Ectodermal cell (in vitro differentiated cells): ENCODE measurements at regions not wholly inside any gene's neighbourhood (a gene's known extent, or its start where the extent isn't known, plus 50 kb on each side); places are given as distances from the start of the nearest gene placed in this dataset.

Experiments used
- H3K27ac ChIP-seq: 2 replicates; pipeline ENCODE4 v1.7.0; 2013; ENCODE audit warnings: mild to moderate bottlenecking, low read depth, low read length; ENCODE audit not compliant: insufficient read depth, poor library complexity, severe bottlenecking
- H3K27me3 ChIP-seq: 2 replicates; pipeline ENCODE4 v1.7.0; 2013; ENCODE audit warnings: mild to moderate bottlenecking, low read length; ENCODE audit not compliant: insufficient read depth, control insufficient read depth, poor library complexity, severe bottlenecking
- H3K36me3 ChIP-seq: one replicate; pipeline ENCODE4 v1.7.0; 2013; ENCODE audit warnings: low read length; ENCODE audit not compliant: control insufficient read depth, insufficient read depth
- H3K4me1 ChIP-seq: one replicate; pipeline ENCODE4 v1.7.0; 2013; ENCODE audit warnings: low read length; ENCODE audit not compliant: control insufficient read depth, insufficient read depth
- H3K4me3 ChIP-seq: 2 replicates; pipeline ENCODE4 v1.7.0; 2013; ENCODE audit warnings: low read depth, low read length, control low read depth; ENCODE audit not compliant: insufficient read depth
- H3K9me3 ChIP-seq: 2 replicates; pipeline ENCODE4 v1.7.0; 2013; ENCODE audit warnings: mild to moderate bottlenecking, low read length, moderate library complexity; ENCODE audit not compliant: control insufficient read depth
- WGBS, 2 experiments: methylation state at CpG; one replicate each; pipeline ENCODE4 v1.1.7; 2013; ENCODE audit warnings: missing lambda C conversion rate in 2 of 2; 5-methylcytosine and 5-hydroxymethylcytosine counted together

GRCh38 chr9:7688626-7689025 is 111.0 kb downstream of the DMAC1 start:
- peaks cover 14% of the 10 kb centered on the region for H3K4me1 ChIP-seq
- no peaks in the 10 kb centered on the region for H3K9me3 ChIP-seq
- H3K27ac ChIP-seq, result no peak overlapping the region
- H3K4me3 ChIP-seq, result no peak overlapping the region
- H3K27me3 ChIP-seq, result no peaks in the 10 kb centered on the region
- H3K36me3 ChIP-seq, result no peaks in the 10 kb centered on the region
- 100% methylated on average over 1 of the region's 1 CpG for WGBS, 2 experiments

GRCh38 chr9:7676609-7677156 is 122.9 kb downstream of the DMAC1 start:
- Histone ChIP-seq H3K4me3 (no peak overlapping the region), H3K36me3 (no peaks in the 10 kb centered on the region), H3K27me3 (no peaks in the 10 kb centered on the region), H3K4me1 (no peaks in the 10 kb centered on the region), H3K27ac (no peak overlapping the region), H3K9me3 (no peaks in the 10 kb centered on the region)
- 87 to 91% methylated on average over 4 of the region's 4 CpGs for WGBS, 2 experiments

DNA sequence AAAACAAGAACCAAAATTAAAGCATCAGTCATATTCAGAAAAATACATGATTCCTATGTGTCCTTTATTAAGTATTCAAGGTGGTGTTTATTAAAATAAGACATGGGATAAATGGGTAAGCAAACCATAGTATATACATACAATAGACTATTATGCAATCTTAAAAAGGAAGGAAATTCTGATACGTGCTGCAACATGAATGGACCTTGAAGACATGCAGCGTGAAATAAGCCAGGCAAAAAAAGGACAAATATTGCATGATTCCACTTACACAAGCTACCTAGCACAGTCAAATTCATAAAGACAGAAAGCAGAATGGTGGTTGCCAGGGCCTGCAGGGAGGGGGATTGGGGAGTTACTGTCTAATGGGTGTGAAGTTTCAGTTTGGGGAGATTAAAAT is 127.7 kb downstream of the DMAC1 start:
- no peaks in the 10 kb centered on the region for H3K27me3 ChIP-seq
- 97 to 100% methylated on average over 2 of the region's 2 CpGs for WGBS, 2 experiments

GRCh38 chr9:7668541-7668940 is 131.0 kb downstream of the DMAC1 start:
- 85% methylated on average over 1 of the region's 1 CpG; no CpG with 5 or more reads in 1 of the 2 experiments for WGBS, 2 experiments
- Histone ChIP-seq H3K4me3 (no peak overlapping the region), H3K27ac (no peak overlapping the region), H3K9me3 (no peaks in the 10 kb centered on the region), H3K27me3 (no peaks in the 10 kb centered on the region), H3K36me3 (no peaks in the 10 kb centered on the region), H3K4me1 (peaks cover 11% of the 10 kb centered on the region)

More for the DNA sequence above, 127.7 kb downstream of the DMAC1 start:
- no peaks in the 10 kb centered on the region for H3K9me3 ChIP-seq
- no peak overlapping the region for H3K27ac ChIP-seq
- H3K4me1 ChIP-seq, result no peaks in the 10 kb centered on the region
- H3K36me3 ChIP-seq, result no peaks in the 10 kb centered on the region
- H3K4me3 ChIP-seq, result no peak overlapping the region

GRCh38 chr9:7665874-7666273 is 133.7 kb downstream of the DMAC1 start:
- no peaks in the 10 kb centered on the region for H3K36me3 ChIP-seq
- no peak overlapping the region for H3K27ac ChIP-seq
- WGBS, 2 experiments, result 61 to 77% methylated on average over 3 of the region's 3 CpGs
- no peak overlapping the region for H3K4me3 ChIP-seq
- H3K4me1 ChIP-seq, result peaks cover 11% of the 10 kb centered on the region
- H3K9me3 ChIP-seq, result no peaks in the 10 kb centered on the region
- no peaks in the 10 kb centered on the region for H3K27me3 ChIP-seq

DNA sequence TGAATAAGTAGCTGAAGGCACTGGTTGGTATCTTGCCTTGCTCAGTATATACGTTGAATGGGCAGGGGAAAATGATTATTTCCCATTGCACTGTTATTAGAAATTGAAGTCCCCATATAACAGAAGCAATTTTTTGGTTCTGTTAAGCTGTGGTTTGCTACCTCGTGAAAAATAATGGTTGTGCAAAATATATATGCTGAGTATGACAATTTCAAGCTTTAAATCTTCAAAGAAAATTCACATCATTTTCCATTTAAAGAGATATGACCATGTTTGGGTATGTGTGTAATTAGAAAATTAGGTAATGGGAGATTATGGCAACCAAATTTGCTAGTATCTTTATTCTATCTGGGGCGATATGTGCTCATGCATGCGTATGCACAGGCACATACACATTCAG is 139.8 kb downstream of the DMAC1 start:
- Histone ChIP-seq H3K36me3 (no peaks in the 10 kb centered on the region), H3K27ac (no peak overlapping the region), H3K27me3 (no peaks in the 10 kb centered on the region), H3K4me1 (no peaks in the 10 kb centered on the region), H3K4me3 (no peak overlapping the region), H3K9me3 (no peaks in the 10 kb centered on the region)
- 88 to 89% methylated on average over 3 of the region's 4 CpGs for WGBS, 2 experiments

- Histone ChIP-seq H3K9me3 (no peaks in the 10 kb centered on the region), H3K4me3 (no peak overlapping the region), H3K4me1 (no peaks in the 10 kb centered on the region), H3K27ac (no peak overlapping the region), H3K36me3 (no peaks in the 10 kb centered on the region), H3K27me3 (no peaks in the 10 kb centered on the region)
- 90 to 96% methylated on average over 5 of the region's 5 CpGs for WGBS, 2 experiments
Measured at GRCh38 chr9:7656636-7657035, 142.9 kb downstream of the DMAC1 start.

GRCh38 chr9:7653262-7653661 is 146.3 kb downstream of the DMAC1 start:
- Histone ChIP-seq H3K36me3 (no peaks in the 10 kb centered on the region), H3K27me3 (no peaks in the 10 kb centered on the region), H3K9me3 (no peaks in the 10 kb centered on the region), H3K4me3 (no peak overlapping the region), H3K27ac (no peak overlapping the region), H3K4me1 (no peaks in the 10 kb centered on the region)
- WGBS, 2 experiments, result 93 to 96% methylated on average over 7 of the region's 7 CpGs

DNA sequence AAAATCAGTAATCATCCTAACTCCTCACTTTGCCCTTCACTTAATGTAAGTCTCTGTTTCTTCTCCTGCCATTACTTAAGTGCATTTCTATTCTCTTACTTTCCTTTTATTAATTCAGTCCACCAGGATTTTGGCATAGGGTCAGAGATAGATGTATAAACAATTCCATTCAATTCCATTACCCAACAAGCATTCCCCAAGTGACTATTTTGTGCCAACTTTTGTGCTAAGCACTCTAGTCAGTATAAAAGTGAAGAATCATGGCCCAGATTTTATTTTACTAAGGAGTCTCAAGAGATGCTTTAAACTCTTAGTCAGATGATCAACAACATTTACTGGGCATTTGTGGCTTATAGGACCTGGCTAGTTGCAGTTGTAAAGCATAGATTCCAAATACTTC is 159.3 kb downstream of the DMAC1 start:
- no peaks in the 10 kb centered on the region for H3K9me3 ChIP-seq
- no peaks in the 10 kb centered on the region for H3K4me1 ChIP-seq
- H3K27ac ChIP-seq, result no peak overlapping the region
- no peaks in the 10 kb centered on the region for H3K27me3 ChIP-seq
- H3K36me3 ChIP-seq, result no peaks in the 10 kb centered on the region
- H3K4me3 ChIP-seq, result no peak overlapping the region

GRCh38 chr9:7639471-7639870 is 160.1 kb downstream of the DMAC1 start:
- Histone ChIP-seq H3K27ac (no peak overlapping the region), H3K4me1 (no peaks in the 10 kb centered on the region), H3K9me3 (no peaks in the 10 kb centered on the region), H3K36me3 (no peaks in the 10 kb centered on the region), H3K27me3 (no peaks in the 10 kb centered on the region), H3K4me3 (no peak overlapping the region)
- 89 to 100% methylated on average over 1 of the region's 1 CpG for WGBS, 2 experiments
